NOMO-1 treated with DMSO at 0.1 percent for 48 hours (cell line): ENCODE measurements at regions not wholly inside any gene's neighbourhood (a gene's known extent, or its start where the extent isn't known, plus 50 kb on each side); places are given as distances from the start of the nearest gene placed in this dataset.

Experiments used
- DNase-seq: peaks from one replicate; lab custom pipeline; 2025; ENCODE audit not compliant: unreplicated experiment; lab: John Stamatoyannopoulos, UW

- no peak for DNase-seq
Observed at GRCh38 chr3:30201715-30202114, 404.7 kb upstream of the TGFBR2 start.

DNA sequence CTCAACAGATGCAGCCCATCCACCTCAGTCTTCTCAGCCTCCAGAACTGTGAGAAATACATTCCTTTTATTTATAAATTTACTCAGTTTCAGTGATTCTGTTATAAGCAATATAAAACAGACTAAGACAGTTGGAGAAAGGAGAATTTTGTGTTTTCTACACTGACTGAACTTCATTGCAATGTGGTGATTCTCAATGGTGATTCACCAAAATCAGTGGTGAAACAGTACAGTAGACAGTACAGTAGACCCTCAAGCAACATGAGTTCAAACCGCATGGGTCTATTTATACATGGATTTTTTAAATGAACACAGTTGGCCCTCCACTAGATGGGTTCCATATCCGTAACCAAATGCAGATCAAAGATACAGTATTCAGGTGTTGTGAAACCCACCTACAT lies 403.1 kb upstream of the TGFBR2 start:
- no peak for DNase-seq

DNA sequence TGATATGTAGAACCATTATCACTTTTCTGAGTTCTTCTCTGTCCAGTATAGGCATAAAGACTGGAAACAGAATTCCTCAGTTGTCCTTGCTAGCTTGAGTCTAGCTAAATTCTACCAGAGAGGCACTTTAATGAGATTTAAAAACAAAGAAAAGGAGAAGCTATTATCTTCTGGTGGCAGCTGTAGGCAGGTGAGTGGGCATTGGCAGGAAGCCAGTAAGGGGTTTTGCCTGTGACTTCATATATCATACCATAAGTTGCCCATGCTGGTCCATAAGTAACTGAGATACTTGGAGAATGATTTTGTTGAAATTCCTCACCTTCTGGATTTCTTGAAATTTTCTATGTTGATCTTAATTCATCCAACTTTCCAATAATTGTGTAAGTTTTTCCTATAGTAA lies 402.3 kb upstream of the TGFBR2 start:
- no peak for DNase-seq

GRCh38 chr3:30206051-30206450 lies 400.4 kb upstream of the TGFBR2 start:
- no peak for DNase-seq

GRCh38 chr3:30221619-30222018 lies 384.8 kb upstream of the TGFBR2 start:
- peak; percentile 86 for DNase-seq

DNA sequence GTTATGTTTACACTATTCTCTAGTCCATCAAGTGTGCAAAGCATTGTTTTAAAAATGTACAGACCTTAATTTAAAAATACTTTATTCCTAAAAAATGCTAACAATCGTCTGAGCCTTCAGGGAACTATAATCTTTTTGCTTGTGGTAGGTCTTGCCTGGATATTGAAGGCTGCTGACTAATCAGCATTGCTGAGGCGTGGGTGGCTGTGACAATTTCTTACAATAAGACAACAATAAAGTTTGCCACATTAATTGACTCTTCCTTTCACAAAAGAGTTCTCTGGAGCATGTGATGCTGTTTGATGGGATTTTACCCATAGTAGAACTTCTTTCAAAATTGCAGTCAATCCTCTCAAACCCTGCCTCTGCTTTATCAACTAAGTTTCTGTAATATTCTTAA lies 384.0 kb upstream of the TGFBR2 start:
- no peak for DNase-seq

- no peak for DNase-seq
Observed at GRCh38 chr3:30225021-30225420, 381.4 kb upstream of the TGFBR2 start.

- DNase-seq: peak; percentile 88
Observed at GRCh38 chr3:30226601-30227151, 379.7 kb upstream of the TGFBR2 start.

GRCh38 chr3:30227571-30228301 lies 378.7 kb upstream of the TGFBR2 start:
- peak; percentile 96 for DNase-seq

GRCh38 chr3:30228302-30228631 lies 378.1 kb upstream of the TGFBR2 start:
- DNase-seq: no peak

GRCh38 chr3:30231277-30232141 lies 374.9 kb upstream of the TGFBR2 start:
- peak; percentile 2 for DNase-seq

DNA sequence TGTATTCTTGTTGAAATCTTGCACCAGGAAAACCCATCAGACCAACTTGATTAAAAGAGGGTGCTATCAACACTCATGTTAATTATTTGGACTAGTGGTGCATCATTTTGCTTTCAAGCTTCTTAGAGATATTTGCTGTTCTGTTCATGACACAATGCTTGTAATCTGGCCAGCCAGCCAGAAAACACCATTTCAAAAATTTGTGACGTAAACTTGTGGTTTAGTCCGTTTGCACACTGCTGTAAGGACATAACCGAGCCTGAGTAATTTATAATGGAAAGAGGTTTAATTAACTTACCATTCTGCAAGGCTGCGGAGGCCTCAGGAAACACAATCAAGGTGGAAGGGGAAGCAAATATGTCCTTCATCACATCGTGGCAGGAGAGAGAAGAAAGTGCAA lies 374.3 kb upstream of the TGFBR2 start:
- peak; percentile 65 for DNase-seq

DNA sequence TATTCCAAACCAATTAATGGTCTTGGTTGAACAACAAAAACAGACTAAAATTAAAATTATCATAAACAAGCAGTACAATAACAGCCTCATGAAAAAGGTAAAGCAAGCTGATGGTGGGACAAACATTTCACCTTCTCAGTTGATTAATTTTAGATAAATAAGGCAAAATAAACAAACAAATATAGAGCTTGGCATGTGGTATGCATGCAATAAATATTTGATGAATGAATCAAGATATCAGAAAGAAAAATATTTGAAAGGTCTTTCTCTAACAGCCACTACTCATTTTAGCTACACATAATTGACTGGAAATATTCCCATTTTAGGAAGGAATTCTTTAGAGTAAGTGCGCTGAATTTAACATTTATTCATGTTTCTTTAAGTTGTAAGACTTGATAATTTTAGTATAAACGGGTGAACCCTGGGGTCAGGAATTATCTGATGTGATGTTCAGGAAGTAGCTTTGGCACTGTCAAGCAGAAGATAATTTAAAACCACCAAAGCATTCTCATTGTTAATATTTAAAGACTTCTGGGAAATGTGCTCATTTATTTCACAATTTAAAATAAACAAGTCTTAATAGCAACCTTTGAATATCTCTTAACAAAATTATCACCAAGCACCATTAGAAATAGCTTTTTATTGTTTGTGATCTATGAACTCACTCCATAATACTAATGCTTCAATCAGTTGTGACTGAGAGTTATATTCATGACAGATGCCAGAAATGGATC lies 372.3 kb upstream of the TGFBR2 start:
- DNase-seq: no peak

GRCh38 chr3:30236011-30236410 lies 370.4 kb upstream of the TGFBR2 start:
- no peak for DNase-seq

GRCh38 chr3:30241721-30242120 lies 364.7 kb upstream of the TGFBR2 start:
- no peak for DNase-seq

- no peak for DNase-seq
Observed at GRCh38 chr3:30245858-30246622, 360.4 kb upstream of the TGFBR2 start.

DNA sequence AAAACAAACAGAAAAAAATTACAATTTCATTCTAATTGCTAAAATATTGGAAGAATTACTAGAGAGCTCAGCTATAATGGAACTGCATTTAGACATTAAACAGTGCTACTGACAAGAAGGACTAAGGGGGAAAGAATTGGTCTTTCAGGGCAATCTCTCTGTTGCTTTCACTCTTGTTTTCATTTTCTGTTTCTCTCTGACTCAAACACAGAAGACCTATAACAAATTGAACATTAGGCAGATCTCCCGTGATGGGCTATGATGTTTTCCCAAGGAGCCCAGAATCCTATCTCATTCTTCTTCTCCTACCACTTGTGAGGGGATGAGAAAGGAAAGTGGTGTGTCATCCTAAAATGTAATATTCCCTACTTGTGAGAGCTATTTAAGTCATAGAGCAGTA lies 358.0 kb upstream of the TGFBR2 start:
- DNase-seq: no peak

DNA sequence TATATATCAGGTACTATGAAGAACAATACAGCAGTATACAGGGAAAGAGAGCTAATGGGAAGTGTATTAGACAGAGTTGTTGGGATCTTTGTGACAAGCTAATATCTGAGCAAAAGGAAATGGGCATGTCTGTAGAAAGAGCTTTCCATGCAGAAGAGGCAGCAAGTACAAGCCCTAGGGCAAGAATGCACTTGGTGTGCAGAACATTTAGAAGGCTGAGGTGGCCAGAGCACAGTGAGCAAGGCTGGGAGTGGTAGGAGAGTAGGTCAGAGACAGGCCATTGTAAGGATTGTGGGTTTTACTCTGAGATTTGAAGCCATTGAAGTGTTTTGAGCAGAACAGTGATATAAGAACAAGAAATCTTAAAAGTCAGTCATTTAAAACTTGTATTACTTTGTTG lies 353.9 kb upstream of the TGFBR2 start:
- DNase-seq: no peak

DNA sequence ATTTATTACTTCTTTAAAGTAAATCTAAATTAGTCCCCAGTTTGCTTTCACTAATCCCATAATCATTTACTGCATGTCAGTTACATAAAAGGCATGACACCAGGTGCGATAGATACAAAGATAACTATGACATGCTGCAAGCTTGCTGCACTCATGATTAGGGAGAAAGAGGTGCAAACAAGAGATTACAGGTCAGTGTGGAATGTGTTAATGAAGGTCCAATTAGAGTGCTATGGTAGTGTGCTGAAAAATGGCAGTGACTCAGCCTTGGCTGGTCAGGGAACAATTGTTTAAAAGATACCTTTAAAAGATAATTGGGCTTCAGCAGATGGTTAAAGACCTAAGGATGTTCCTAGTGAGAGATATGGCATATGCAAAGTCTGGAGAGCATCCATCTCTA lies 352.6 kb upstream of the TGFBR2 start:
- DNase-seq: no peak

DNA sequence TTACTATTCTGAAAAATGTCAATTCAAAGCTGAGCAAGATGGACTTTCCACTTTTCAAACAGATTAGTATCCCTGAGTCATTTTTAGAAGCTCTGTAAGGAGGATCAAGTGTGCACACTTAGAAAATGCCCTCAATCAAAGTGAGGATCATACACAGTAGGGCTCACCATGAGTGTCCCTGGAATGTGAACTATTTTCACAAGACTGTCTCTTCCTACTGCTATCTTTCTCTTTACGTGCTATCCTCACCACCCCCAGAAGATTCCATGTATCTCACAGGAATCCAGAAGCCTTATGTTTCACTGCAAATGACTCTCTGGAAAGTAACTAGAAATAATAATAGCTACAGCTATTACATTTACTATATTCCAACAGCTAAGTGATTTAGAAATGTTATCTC lies 349.9 kb upstream of the TGFBR2 start:
- no peak for DNase-seq
